Keratinocyte (primary cell): ENCODE measurements at regions not wholly inside any gene's neighbourhood (a gene's known extent, or its start where the extent isn't known, plus 50 kb on each side); places are given as distances from the start of the nearest gene placed in this dataset.

Experiments used
- DNase-seq: peaks from one replicate; pipeline ENCODE4 v3.0.0-alpha.2; 2011; ENCODE audit warnings: low read depth, missing footprints, low spot score
- FAIRE-seq: peaks from 2 replicates; lab custom pipeline; 2011; peaks lifted over from hg19 to GRCh38; lab: Jason Lieb, UNC
- H2AFZ ChIP-seq: 2 replicates; pipeline ENCODE4 v1.6.0; 2012; ENCODE audit warnings: low read length, control low read depth, inconsistent platforms; ENCODE audit not compliant: control insufficient read depth
- H3K27ac ChIP-seq: 2 replicates; pipeline ENCODE4 v1.5.1; 2011; ENCODE audit warnings: low read length; ENCODE audit not compliant: control insufficient read depth, insufficient read depth
- H3K27me3 ChIP-seq: 3 replicates; pipeline ENCODE4 v1.6.0; 2011; ENCODE audit warnings: low read length; ENCODE audit not compliant: control insufficient read depth, insufficient read depth; ENCODE audit errors: extremely low read depth
- H3K36me3 ChIP-seq, 2 experiments: 2 replicates in 1 of 2; 3 replicates in 1 of 2; pipeline ENCODE4 v1.5.1; 2011; ENCODE audit warnings: low read length in 2 of 2, mild to moderate bottlenecking in 1 of 2; ENCODE audit not compliant: control insufficient read depth in 2 of 2, insufficient read depth in 2 of 2; ENCODE audit errors: extremely low read depth in 1 of 2
- H3K4me1 ChIP-seq: 3 replicates; pipeline ENCODE4 v1.5.1; 2011; ENCODE audit warnings: low read length; ENCODE audit not compliant: control insufficient read depth, insufficient read depth; ENCODE audit errors: extremely low read depth
- H3K4me2 ChIP-seq: 3 replicates; pipeline ENCODE4 v1.6.0; 2011; ENCODE audit warnings: low read depth, low read length; ENCODE audit not compliant: control insufficient read depth, insufficient read depth; ENCODE audit errors: extremely low read depth
- H3K4me3 ChIP-seq, 3 experiments: fragments of 200-600 bp in 1 of 3; sonication (generic) in 1 of 3; 2 replicates in 2 of 3; 3 replicates in 1 of 3; pipeline ENCODE4 v1.5.1; 2011 to 2016; ENCODE audit warnings: low read length in 3 of 3, mild to moderate bottlenecking in 3 of 3, control low read depth in 2 of 3, inconsistent platforms in 1 of 3, low read depth in 1 of 3, mixed read lengths in 1 of 3, mixed run types in 1 of 3, moderate library complexity in 1 of 3; ENCODE audit not compliant: control insufficient read depth in 2 of 3, insufficient read depth in 2 of 3; ENCODE audit errors: extremely low read depth in 1 of 3
- H3K79me2 ChIP-seq: 2 replicates; pipeline ENCODE4 v1.6.0; 2012; ENCODE audit warnings: low read length; ENCODE audit not compliant: control insufficient read depth, insufficient read depth
- H3K9ac ChIP-seq: 3 replicates; pipeline ENCODE4 v1.6.0; 2011; ENCODE audit warnings: low read length; ENCODE audit not compliant: control insufficient read depth, insufficient read depth; ENCODE audit errors: extremely low read depth
- H3K9me1 ChIP-seq: 3 replicates; pipeline ENCODE4 v1.6.0; 2011; ENCODE audit warnings: low read length; ENCODE audit not compliant: control insufficient read depth, insufficient read depth; ENCODE audit errors: extremely low read depth
- H3K9me3 ChIP-seq: 2 replicates; pipeline ENCODE4 v1.5.1; 2012; ENCODE audit warnings: low read depth, low read length; ENCODE audit not compliant: control insufficient read depth
- H4K20me1 ChIP-seq: 3 replicates; pipeline ENCODE4 v1.6.0; 2011; ENCODE audit warnings: low read length; ENCODE audit not compliant: control insufficient read depth, insufficient read depth; ENCODE audit errors: extremely low read depth
- EZH2 ChIP-seq: IDR thresholded peaks from one replicate; pipeline ENCODE4 v1.6.1; 2012; ENCODE audit warnings: inconsistent platforms, mild to moderate bottlenecking, low read length, moderate library complexity
- dilution Hi-C: fragments of 300-500 bp; cut with MboI; formaldehyde crosslinking; loops from one replicate; pipeline ENCODE4 v1.7.0; 2020; ENCODE audit warnings: low sequenced_read_pairs; ENCODE audit not compliant: extremely low pct_ligation_motif_present
- TF ChIP-seq, protein P1 (sequence below), 3 experiments: IDR thresholded peaks in 1 of 3; conservative IDR thresholded peaks in 1 of 3; optimal IDR thresholded peaks in 1 of 3; 2 replicates in 2 of 3; 3 replicates in 1 of 3; pipeline versions ENCODE3 to v1.5.1; 2011; ENCODE audit warnings: low read length in 3 of 3, mild to moderate bottlenecking in 3 of 3, moderate library complexity in 2 of 3, control low read depth in 1 of 3, inconsistent platforms in 1 of 3; ENCODE audit not compliant: insufficient read depth in 2 of 3; ENCODE audit errors: extremely low read depth in 1 of 3

DNA sequence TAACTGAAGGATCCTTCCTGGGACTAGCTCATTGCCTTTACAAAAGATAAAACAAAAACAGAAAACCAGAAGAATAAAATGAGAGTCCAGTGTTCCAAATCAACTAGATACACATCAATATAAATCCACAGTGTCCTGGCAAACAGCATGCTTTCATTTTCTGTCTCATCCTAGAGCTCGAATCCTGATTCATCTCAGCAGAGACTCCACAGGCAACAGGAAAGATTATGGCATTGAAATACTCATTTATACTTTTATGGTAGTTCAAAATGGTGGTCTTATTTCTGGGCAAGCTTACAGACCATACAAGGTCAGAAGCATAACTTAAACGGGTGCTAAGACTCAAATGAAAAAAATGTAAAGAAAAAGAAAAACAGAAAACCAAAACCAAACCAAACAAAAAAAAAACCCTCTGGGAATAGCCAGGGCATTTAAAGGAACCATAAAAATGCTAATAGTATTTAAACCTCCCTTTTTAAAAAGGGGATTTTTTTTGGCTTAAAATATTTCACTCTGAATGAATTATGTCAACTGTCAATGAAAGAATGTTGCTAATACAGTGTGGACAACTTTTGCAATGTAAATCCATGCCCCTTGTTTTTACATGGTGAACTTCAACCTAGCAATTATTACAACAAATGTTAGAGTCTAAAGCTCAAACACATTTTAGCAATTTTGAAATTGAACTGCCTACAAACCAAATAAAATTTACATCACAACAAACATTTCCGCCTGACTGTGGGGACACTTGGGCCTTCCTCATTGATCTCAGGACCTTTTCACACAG, 57.9 kb downstream of the GPR101 start:
- dilution Hi-C loops, result no loop called here
- H3K4me3 ChIP-seq, result no peak overlapping the region
- H3K27ac ChIP-seq, result no peak overlapping the region
- H3K4me1 ChIP-seq, result no peaks in the 10 kb centered on the region
- H3K9ac ChIP-seq, result no peak overlapping the region
- no peaks in the 10 kb centered on the region for H3K9me1 ChIP-seq
- H3K9me3 ChIP-seq, result no peaks in the 10 kb centered on the region
- DNase-seq (no peak), FAIRE-seq (no peak)
- TF ChIP-seq, protein P1, sequence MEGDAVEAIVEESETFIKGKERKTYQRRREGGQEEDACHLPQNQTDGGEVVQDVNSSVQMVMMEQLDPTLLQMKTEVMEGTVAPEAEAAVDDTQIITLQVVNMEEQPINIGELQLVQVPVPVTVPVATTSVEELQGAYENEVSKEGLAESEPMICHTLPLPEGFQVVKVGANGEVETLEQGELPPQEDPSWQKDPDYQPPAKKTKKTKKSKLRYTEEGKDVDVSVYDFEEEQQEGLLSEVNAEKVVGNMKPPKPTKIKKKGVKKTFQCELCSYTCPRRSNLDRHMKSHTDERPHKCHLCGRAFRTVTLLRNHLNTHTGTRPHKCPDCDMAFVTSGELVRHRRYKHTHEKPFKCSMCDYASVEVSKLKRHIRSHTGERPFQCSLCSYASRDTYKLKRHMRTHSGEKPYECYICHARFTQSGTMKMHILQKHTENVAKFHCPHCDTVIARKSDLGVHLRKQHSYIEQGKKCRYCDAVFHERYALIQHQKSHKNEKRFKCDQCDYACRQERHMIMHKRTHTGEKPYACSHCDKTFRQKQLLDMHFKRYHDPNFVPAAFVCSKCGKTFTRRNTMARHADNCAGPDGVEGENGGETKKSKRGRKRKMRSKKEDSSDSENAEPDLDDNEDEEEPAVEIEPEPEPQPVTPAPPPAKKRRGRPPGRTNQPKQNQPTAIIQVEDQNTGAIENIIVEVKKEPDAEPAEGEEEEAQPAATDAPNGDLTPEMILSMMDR (optimal IDR thresholded peaks at IDR 0.05 in 1 of 3, IDR thresholded peaks at IDR 0.05 in 1 of 3, conservative IDR thresholded peaks at IDR 0.05 in 1 of 3; ENCODE audit: extremely low read depth in 1 of 3, insufficient read depth in 2 of 3, low read length in 3 of 3), result no peak
- no peak for TF ChIP-seq EZH2
- no peaks in the 10 kb centered on the region for H4K20me1 ChIP-seq
- no peaks in the 10 kb centered on the region for H3K27me3 ChIP-seq
- no peaks in the 10 kb centered on the region for H3K79me2 ChIP-seq
- H3K36me3 ChIP-seq, result no peaks in the 10 kb centered on the region
- H2AFZ ChIP-seq, result no peak overlapping the region
- no peak overlapping the region for H3K4me2 ChIP-seq

DNA sequence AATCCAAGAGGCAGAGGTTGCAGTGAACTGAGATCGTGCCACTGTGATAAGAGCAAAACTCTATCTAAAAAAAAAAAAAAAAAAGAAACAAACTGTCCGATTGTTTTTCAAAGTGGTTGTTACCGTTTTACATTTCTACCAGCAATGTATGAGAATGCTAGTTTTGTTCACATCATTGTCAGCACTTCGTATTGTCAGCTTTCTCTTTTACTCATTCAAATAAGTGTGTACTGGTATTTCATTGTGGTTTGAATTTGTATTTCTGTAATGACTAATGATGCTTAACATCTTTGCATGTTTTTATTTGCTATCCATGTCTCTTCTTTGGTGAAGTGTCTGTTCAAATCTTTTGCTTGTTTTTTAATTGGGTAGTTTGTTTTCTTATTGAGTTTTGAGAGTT, 65.8 kb downstream of the GPR101 start:
- dilution Hi-C loops, result no loop called here
- TF ChIP-seq, protein P1 (optimal IDR thresholded peaks at IDR 0.05 in 1 of 3, IDR thresholded peaks at IDR 0.05 in 1 of 3, conservative IDR thresholded peaks at IDR 0.05 in 1 of 3; ENCODE audit: extremely low read depth in 1 of 3, insufficient read depth in 2 of 3, low read length in 3 of 3), result no peak
- TF ChIP-seq EZH2, result no peak
- no peaks in the 10 kb centered on the region for H3K79me2 ChIP-seq

More for the DNA sequence above, 65.8 kb downstream of the GPR101 start:
- Histone ChIP-seq H3K27me3 (no peaks in the 10 kb centered on the region), H3K36me3 (no peaks in the 10 kb centered on the region), H3K9ac (no peak overlapping the region), H4K20me1 (no peaks in the 10 kb centered on the region), H3K9me1 (no peaks in the 10 kb centered on the region), H3K4me3 (no peak overlapping the region), H3K27ac (no peak overlapping the region), H3K9me3 (no peaks in the 10 kb centered on the region), H2AFZ (no peak overlapping the region), H3K4me2 (no peak overlapping the region), H3K4me1 (no peaks in the 10 kb centered on the region)
- DNase-seq (no peak), FAIRE-seq (no peak)
